CD4-positive, alpha-beta T cell treated with Interleukin-6 at 100 ng/mL for 8 hours (primary cell): ENCODE measurements at regions not wholly inside any gene's neighbourhood (a gene's known extent, or its start where the extent isn't known, plus 50 kb on each side); places are given as distances from the start of the nearest gene placed in this dataset.
"Not testable (repeated sequence)": the region's sequence is repeated elsewhere in the genome, so short reads cannot be mapped to it uniquely, and the experiment has no call there.

ENCODE experiments used
- DNase-seq: peaks from one replicate; pipeline ENCODE4 v3.0.0-alpha.2; 2020; ENCODE audit warnings: mixed read lengths, low spot score

DNA sequence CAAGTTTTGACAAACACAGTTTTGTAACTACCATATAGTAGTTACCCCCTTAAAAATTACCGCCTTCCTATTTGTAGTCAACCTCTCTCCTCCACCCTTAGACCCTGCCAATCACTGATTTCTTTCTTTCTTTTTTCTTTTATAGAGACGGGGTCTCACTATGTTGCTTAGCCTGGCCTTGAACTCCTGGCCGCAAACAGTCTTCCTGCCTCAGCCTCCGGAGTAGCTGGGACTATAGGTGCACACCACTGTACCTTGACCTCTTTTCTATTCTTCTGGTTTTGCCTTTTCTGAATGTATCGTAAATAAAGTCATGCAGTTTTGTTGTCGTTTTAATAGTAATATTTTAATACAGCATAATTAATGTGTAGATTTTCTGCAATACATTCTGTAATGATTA, 460.3 kb downstream of the EPM2A start:
- no peak for DNase-seq

DNA sequence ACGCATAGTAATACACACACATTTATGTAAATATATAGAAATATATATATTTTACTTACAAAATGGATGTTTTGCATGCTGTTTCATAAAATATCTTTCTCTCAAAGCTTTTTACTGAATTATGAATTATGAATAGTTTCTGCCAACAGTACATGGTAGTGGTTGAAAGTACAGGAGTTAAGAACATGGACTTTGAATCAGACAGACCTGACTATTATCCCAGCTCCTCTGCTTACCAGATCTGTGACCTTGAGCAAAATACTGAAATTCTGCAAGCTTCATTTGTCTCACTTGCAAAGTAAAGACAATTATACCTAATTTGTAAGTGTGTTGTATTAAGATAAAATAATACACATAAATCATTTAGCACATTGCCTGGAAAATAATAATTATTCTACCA, 459.5 kb downstream of the EPM2A start:
- DNase-seq: no peak

DNA sequence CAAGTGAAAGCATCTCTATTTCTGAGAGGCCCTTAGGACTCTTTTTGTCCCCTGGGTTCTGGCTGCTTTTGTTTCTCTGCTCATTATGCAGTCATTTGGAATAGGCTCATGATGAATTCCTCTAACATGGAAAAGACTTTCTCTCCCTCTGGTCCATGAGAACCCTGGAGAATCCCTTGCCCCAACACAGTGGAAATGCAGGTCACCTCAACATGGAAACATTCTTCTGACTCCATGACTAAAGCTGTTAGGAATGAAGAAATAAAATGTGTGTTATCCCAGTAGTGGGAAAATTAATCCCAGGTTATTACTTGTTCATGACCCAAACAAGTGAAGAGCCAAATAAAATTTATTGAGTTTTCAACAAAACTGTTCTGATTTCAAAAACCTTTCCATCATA, 458.6 kb downstream of the EPM2A start:
- no peak for DNase-seq

DNA sequence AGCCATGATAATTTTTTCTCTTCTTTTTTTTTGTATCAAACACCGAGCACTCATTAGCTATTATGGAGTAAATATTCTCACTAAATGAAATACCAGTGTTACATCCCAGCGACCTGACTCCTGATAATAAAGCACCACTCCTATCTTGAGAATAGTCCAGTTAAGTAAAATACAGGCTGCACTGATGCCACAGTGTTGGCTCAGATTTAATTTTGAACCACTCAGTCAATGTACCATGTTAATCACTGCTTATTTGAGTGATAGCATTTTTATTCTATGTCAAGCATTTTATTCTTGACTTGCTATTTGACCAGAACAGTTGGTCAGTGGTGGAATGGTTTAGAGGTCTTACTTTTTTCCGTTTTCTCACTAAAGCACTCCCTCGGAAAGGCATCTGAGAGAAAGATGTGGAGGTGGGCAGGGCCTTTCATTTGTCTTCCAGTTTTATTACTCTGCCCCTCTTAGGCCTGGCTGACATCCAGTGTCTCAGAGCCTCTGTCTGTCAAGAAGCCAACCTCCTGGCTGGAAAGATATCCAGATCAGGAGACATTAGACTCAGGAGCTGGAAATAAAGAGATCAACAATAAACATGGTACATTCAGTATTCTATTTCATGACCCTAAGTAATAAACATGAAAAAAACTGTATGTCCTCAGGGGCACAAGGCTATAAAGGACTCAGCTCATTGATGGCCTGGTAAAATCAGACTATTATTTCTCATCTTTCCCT, 457.8 kb downstream of the EPM2A start:
- DNase-seq: no peak

DNA sequence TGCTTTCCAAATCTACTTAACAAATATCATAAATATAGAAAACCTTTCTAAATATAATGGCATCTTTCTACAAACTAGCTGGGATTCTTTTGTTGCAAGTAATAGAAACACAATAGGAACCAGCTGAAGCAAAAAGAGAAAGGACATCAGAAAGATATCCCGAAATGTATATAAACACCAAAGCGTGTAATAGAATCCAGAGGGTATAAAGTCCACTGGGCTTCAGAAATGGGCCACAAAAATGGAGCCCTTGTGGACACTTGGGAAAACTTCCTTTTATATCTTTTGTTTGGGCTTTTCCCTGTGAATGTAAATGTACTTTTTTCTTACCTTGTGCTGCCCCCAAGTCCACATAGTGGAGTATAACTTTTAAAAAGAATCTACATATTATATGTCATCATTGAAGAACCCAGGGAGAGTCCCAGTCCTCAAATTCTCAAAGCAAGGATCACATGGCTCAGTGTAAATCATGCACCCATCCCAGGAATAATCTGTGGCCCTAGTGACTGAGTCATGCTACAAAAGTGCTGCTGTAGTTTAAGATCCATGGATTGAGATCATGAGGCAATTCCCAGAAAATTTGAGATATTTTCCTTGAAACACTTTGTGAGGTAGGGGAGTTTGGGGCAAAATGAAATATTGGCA, 457.0 kb downstream of the EPM2A start:
- no peak for DNase-seq

DNA sequence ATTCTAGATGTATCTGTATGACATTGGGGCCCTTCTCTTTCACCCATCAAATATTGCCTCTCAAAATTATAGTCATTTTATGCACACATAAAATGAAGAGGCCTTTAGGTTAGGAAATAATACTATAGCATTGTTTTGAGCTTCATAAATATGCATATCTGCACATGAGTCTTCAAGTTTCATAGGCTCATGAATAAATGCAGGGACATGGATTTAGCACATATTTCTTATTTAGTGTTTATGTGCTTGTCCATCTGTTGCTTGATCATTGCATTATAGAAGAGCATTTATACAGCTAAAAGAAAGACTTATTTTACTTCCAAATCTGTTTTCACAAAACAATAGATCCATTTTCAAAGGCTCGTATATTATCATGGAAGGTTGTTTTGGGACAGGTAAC, 455.8 kb downstream of the EPM2A start:
- no peak for DNase-seq

DNA sequence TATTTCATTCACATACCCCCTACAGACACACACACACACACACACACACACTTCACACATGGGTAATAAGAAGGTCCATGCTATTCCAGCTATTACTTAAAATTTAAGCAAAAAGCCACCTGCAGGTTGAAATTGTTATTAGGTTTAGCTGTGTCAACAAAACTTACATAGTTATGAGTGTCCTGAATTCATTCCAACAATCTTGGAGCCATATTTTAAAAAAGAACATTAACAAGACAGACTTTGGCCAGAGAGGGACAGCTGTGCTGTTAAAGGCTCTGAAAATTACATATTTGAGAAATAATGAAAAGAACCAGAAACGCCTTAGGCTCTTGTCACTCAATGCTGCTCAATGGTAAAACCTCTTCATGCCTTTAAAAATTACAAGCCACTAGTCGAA, 455.3 kb downstream of the EPM2A start:
- no peak for DNase-seq

DNA sequence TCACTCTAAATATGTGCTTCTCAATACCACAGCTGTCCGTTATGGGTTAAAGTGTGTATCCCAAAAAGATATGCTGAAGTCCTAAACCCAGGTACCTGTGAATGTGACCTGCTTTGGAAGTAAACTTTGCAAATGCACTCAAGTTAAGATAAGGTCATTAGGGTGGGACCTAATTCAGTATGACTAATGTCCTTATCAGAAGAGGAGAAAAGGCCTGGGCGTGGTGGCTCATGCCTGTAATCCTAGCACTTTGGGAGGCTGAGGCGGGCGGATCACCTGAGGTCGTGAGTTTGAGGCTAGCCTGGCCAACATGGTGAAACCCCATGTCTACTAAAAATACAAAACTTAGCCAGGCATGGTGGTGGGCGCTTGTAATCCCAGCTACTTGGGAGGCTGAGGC, 452.1 kb downstream of the EPM2A start:
- DNase-seq: not testable (repeated sequence)

DNA sequence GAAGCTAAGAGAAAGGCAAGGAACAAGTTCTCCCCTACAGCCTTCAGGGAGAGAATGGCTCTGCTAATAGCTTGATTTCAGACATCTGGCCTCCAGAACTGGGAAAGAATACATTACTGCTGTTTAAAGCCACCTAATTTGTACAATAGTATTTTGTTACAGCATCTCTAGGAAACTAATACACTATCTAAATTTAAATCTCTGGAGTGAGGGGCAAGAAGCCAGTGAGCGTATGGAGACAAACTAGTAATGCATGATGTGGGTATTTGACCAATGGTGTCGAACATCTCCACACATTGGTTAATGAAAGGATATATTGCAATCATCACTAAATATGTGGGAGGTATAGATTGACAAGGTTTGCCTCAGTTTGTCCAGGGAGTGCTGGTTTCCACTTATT, 451.5 kb downstream of the EPM2A start:
- no peak for DNase-seq

DNA sequence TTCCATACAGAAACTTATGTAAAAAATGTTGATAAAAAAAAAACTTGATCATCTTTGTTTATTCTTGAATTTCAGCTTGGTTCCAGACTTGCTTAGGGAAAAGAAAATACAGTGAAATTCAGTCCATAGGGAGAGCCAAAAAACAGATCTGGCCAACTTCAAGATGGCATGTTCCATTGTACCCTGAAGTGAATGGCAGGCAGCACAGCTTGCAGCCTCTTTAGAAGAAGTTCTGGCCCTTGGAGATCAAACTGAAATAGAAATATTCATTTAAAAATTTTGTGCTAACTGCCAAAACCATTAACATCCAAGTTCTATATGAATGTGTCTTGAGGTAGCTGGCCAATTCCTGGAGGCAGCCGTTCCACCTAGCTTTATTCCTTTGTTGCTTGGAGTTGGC, 448.4 kb downstream of the EPM2A start:
- DNase-seq: no peak

DNA sequence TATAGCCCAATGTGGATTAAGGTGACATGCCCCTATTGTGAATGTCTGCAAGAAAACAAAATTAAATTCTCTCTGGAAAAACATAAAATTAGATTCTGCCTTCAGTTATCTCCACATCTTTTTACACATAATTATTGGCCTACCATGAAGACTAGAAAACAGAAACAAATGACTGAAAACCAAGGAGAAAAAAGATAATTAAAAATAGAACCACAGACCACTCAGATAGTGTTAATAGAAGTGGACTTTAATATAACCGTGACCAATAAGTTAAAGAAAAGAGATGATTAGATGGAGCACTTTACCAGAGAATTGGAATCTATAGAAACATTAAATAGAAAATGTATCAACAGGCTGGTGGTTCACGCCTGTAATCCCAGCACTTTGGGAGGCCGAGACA, 445.7 kb downstream of the EPM2A start:
- DNase-seq: no peak

DNA sequence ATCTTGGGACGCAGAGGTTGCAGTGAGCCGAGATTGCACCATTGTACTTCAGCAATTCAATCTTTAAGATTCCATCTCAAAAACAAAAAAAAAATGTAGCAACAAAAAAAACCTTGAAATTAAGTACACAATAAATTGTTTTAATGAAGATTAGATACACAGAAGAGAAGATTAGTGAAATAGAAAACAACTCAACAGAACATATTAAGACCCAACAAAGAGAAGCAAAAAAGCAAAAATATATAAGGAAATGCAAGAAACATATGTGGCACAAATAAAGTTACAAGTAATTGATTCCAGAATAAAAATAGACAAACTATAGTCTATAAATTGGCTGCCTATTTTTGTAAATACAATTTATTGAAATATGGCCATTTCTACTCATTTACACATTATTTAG, 445.2 kb downstream of the EPM2A start:
- no peak for DNase-seq

DNA sequence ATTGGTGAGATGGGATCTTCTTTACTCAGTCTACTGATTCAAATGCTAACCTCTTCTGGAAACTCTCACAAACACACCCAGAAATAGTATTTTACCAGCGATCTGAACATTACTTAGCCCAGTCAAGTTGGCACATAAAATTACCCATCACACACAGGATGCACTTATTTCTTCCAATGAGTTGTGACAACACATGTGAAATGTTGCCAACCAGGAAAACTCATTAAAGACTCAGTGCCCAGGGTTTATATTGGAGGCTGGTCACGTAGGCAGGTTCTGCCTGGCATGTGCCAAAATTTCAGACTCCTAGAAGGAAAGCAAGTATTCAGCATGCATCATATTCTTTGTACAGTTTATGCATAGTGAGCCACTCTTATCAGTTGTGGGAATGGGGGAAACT, 443.3 kb downstream of the EPM2A start:
- no peak for DNase-seq

DNA sequence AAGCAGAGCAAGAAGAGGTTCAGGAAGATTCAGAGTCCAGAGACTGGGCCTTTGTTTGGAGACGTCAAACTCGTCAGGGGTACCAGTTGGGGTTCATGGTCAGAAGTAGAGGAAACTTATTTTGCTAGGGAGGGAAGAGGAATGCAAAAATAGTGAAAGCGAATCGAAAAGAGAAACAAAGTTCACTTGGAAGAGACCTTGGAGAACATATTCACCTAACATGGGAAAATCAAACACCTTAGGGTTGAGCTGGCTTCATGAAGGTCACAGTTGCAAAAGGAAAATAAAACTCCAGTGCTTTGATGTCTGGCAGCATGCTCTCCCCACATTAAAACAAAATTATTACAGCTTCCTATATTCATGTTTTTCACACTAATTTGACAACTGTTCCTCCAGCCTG, 440.4 kb downstream of the EPM2A start:
- DNase-seq: no peak

DNA sequence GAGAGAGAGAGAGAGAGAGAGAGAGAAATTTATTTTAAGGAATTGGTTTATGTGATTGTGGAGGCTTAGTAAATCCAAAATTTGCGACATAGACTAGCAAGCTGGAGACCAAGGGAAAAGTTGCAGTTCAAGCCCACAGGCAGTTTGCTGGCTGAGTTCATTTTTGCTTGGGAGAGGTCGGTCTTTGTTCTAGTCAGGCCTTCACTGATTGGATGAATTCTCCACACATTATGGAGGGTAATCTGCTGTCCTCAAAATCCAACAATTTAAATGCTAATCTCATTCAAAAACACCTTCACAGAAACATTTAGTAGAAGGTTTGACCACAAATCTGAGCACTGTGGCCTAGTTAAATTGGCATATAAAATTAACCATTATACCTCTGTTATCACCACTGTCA, 439.6 kb downstream of the EPM2A start:
- DNase-seq: no peak

DNA sequence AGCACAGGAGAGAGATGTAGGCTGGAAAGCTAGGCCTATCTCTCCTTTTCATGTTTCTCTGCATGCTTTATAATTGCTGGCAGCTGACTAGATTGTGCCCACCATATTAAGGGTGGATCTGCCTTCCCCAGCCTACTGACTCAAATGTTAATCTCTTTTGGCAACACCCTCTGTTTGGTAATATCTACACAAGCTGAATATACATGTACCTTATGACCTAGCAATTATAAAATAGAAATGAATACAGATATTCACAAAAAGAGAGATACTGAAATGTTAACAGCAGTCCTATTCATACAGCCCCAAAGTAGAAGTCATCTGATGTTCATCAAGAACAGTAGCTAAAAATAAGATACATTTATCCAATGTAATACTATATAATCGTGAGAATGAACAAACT, 429.6 kb downstream of the EPM2A start:
- DNase-seq: no peak

DNA sequence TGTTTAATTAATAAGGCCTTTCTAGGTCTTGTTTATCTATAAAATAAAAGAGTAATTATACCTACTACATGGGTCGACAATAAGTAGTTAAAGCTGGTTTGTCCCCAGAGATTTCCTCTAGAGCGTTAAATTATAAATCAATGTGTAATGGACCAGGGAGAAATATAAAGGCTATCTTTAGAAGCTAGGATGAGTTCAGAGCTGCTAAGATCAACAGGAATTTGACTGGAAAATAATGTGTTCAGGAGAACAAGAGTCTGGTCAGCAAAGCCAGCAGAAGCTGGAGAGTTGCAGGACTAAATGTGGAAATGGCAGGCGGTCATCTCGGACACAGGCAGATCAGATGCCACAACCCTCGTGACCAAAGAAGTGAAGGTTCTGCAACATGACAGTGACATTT, 428.8 kb downstream of the EPM2A start:
- DNase-seq: no peak

DNA sequence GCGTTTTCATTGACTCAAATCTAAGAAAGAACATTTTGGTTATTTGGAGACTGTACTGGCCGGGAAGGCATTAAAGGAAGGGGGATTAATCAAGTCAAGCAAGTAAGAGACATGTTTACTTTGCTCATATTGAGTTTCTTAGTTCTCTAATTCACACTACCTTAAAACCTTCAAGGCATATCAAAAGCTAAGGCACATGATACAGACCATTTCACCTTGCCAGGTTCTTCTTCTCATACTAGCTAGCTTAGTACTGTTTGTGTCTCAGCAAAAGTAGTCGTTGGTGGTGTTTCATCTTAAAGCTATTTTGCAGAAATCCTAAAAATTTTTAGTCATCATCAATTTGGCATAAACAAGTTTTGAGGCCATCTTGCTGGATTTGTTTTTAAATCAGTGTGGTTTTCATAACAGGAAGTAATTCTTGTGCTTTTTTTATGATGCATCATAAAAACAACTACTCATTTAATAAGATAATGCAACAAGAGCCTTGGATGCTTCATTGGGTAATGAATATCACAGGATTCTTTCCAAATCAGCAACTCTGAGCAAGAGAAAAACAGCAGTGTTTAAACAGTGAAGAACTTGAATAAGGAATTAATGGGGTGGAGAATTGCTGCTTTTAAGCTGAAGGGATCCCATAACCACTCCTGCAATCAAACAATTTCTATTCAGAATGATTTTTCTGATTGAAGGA, 425.3 kb downstream of the EPM2A start:
- no peak for DNase-seq

DNA sequence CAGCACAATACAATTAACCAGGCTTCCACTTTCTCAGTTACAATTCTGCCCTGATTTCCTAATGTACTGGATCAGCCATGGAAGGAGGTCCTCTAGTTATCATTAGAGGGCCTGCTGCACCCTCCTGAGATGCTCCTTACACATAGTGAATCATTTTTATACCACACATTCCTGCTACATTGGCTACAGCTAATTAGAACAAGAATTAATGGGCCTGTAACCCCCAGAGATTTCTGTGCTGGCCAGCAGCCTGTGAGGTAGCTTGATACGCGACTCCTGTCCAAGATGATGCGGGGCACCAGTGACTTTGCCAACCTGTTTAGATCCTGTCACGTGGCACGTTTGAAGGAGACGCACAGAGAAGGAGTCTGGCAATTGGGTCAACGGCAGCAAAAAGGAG, 422.8 kb downstream of the EPM2A start:
- DNase-seq: no peak

DNA sequence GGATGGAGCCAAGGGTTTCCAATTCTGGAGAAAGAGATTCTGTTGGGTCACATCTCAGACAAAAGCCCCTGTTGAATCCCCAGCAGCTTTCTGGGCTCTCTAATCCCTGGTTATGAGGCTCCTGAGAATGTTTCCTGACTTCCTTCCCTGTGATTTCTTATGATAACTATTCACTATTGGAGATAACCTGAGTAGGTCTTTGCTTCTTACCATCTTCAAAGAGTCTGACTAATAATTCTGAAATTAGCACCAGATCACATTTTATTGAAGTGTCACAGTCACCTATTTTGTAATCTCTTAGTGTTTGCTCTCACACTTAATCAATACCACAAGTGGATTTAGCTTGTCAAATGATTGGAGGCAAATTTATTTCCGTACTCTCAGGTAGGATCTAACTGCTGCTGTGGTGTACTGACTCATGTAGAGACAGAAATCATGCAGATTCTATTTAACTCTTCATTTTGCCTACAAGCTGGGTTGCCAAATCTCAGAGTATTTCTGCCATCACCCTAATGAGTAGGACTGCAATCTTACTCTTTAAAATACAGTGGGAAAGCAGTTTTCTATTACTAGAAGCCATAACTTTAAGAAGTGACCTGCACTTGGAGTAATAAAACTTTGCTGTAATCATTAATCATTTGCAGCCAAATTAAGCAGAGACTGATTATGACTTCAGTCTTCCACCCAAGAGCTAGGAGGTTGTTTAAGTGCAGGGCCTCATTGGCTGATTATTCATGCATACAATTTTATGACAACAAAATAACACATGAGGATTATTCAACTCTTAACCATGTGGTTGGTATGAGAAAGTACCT, 422.1 kb downstream of the EPM2A start:
- no peak for DNase-seq

DNA sequence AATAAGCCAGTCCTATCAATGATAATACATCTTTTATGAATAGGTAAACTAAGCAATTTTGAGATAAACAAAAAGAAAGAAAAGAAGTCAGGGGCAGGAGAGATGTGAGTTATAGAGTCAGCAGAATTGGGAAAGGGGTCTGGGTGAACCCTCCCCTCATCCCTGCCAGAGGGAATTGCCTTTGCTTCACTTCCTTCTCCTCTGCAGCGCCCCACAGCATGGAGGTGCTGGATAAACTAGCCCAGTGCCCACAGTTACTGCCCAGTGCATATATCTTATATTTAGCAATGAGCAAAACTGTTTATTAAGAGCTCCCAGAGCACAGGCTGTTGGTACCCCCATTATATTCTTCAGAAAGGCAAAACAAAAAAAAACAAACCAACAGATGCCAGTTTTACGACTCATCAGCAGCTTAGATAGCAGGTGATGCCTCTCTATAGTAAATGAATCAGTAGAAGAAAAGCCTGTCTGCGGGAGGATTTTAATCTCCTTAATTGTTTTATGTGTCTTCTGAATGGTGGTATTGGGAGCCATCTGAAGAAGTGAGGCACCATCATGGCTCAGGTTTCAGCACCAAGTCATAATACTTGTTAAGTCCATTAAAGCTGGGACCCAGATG, 419.2 kb downstream of the EPM2A start:
- no peak for DNase-seq

DNA sequence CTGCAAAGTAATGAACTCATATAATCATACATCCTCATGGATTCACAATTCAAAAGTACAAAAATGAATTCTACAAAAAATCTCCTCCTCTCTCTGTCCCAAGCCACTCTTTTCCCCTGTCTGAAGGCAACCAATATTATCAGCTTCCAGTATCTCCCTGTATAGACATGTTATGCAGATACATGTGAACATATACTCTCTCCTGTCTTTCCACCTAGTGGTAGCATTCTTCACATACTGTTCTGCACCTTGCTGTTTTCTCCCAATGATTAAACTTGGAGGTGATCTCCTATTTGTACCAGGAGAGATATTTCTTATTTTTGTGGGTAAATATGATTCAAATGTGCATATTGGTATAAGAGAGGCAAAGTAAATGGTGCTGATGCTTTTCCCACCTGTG, 416.4 kb downstream of the EPM2A start:
- DNase-seq: no peak
